Gastroesophageal sphincter (tissue), 3 donors: ENCODE measurements at regions not wholly inside any gene's neighbourhood (a gene's known extent, or its start where the extent isn't known, plus 50 kb on each side); places are given as distances from the start of the nearest gene placed in this dataset.

Experiments used
- CTCF ChIP-seq, 4 experiments: fragments of 200-600 bp in 2 of 4; fragments of 450-650 bp in 2 of 4; sonication (generic) in 1 of 4; IDR thresholded peaks; one replicate each; pipeline ENCODE4 v1.5.1; 2017 to 2019; ENCODE audit warnings: antibody characterized with exemption in 4 of 4, mild to moderate bottlenecking in 2 of 4, moderate library complexity in 2 of 4
- EP300 ChIP-seq: sonication (generic); formaldehyde crosslinking; IDR thresholded peaks from one replicate; pipeline ENCODE4 v1.6.1; 2017; ENCODE audit warnings: antibody characterized with exemption, mild to moderate bottlenecking
- POLR2A ChIP-seq, 2 donors: fragments of 450-650 bp; IDR thresholded peaks; one replicate each; pipeline ENCODE4 v1.6.1; 2017; ENCODE audit warnings: antibody characterized with exemption in 2 of 2, mild to moderate bottlenecking in 2 of 2, moderate library complexity in 1 of 2

DNA sequence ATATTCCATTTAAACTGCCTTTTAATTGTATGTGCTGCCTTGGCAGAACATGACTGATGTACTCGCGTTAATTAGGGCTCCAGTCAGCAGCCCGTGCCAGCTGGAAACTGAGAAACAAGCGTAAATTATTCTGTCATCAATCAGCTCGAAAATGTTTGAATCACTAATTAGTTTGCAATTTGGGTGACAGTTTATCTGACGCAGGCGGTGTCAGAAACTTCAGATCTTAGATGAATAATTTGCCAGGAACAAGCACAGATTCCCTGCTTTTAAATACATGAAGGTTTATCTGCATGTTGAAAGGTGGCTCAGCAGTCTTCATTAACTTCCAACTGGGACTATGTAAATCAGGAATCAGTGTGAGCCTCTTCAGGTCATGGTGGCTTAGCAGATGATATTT lies 176.0 kb upstream of the TLE4 start:
- TF ChIP-seq CTCF (IDR thresholded peaks at IDR 0.05) = no peak
- TF ChIP-seq EP300 = no peak
- no peak for TF ChIP-seq POLR2A (IDR thresholded peaks at IDR 0.05)
